HG03565 (cell line): ENCODE measurements at regions not wholly inside any gene's neighbourhood (a gene's known extent, or its start where the extent isn't known, plus 50 kb on each side); places are given as distances from the start of the nearest gene placed in this dataset.

Experiments used
- ATAC-seq: cut with Tn5 transposase; IDR thresholded peaks from one replicate; pipeline ENCODE4 v1.9.1; 2021; ENCODE audit warnings: mild to moderate bottlenecking, moderate library complexity; ENCODE audit not compliant: unreplicated experiment

GRCh38 chr11:105553025-105553424 is 56.8 kb upstream of the GRIA4 start:
- ATAC-seq, result no peak

- no peak for ATAC-seq
Measured at GRCh38 chr11:105548359-105548758, 61.5 kb upstream of the GRIA4 start.

DNA sequence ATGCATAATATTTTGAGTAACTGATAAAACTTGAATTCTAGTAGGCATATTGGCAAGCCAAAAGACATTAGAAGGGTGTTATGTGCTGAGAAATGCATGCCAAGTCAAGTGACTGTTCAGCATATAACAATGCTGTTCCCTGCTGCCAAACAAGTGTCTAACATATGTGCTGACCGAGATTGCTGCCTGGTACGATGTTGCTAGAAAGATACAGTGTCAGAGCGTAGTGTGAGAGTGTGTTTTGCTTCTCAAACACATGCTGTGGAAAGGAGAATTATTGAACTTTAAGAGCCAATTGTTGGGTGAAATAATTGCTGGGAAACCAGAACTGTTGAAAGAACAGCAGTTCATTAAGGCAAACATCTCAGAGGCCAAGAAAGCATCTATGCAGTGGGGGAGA is 71.3 kb upstream of the GRIA4 start:
- ATAC-seq, result no peak

DNA sequence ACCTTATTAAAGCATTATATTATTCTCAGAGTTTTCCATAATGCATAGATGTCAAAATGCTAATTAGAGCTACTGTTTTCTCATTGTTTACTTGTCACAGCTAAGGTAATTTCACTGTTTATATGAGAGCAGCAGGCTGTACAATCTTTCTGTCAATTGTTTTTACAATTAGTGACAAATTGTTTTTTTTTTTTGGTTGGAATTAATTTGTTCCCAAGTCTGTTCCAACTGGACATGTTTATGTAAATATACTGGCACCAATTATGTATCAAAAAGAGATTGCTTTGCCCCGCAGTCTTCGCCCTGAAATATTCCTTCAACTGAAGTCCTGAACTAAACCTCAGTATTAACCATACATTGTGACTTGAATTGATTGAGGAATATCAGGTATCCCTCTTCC is 72.3 kb upstream of the GRIA4 start:
- ATAC-seq, result no peak

DNA sequence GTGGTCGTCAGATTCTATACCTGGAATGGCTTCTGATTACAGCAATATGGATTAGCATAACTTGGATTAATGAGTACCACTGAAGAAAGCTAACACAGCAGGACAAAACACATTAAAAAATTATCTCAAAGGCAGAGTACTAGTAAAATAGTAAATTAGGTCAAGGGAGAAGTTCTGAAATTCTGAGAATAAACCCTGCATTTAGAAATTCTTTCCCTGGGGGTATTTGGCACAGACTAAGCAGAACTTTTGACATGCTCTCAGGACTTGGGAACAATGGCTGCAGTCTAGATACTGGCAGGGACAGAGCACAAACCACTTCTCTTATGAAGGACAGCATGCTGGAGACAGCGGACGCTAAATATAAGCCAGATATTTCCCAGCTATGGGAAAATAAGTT is 85.6 kb upstream of the GRIA4 start:
- no peak for ATAC-seq

DNA sequence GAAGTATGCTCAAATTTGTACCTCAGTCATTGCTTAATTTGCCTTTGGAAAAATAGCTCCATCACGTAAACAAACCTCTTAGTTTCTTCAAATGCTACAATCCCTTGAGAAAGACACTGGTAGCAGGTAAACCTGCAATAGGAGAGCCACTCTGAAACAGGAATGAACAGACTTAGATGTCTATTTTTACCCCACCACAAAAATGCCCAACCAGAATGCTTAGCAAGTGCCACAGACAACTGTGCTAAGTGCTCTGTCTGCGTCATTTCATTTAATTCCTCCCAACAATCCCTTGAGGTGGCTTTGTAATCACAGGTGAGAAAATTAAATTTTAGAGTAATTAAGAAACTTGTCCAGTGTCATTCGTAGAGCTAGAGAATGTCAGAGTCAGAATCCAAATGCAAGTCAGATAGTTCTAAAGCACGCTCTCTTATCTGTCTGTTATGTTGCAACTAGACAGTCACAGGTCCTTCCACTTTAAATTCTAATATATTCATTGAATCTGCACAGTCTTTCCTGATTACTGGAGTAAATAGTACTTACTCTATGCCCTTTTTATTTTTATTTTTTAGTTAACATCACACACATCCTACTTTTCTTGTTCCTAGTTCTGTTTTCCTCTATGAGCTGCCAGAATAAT is 89.0 kb upstream of the GRIA4 start:
- no peak for ATAC-seq

- ATAC-seq, result no peak
Measured at GRCh38 chr11:105507496-105508254, 102.2 kb upstream of the GRIA4 start.

GRCh38 chr11:105492010-105492409 is 117.9 kb upstream of the GRIA4 start:
- no peak for ATAC-seq

DNA sequence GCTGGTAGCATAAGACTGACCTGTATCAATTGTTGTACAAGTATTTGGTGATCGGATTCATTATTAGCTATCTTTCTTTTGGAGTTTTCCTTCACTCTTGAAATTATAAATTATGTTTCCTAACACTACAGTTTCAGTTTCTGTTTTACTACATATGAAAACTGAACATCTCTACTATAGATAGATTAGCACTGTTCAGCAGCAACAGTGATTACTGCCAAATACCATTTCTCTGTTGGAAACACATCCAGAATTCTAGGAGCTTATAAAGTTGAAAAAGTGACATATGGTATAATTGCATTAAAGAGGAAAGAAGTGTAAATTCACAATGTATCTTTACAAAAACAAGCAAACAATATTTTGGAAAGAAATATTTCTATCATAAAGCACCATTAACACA is 118.5 kb upstream of the GRIA4 start:
- ATAC-seq, result no peak

DNA sequence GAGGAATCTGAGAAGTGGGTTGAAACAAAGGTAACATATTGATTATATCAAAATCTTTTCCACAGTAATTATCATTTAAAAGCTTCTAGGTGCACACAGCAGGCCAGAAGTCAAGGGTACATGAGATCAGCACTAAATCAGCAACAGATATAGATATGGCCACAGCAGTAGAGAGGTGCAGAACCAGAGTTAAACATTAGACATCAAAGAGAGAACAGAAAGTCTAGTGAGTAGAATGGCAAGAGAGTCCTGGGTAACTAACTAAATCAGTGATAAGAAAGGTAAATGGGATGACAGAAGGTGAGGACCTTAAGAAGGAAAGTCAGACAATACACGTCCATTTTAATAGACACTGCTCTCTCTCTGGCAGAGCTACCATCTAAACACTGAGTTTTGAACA is 119.5 kb upstream of the GRIA4 start:
- no peak for ATAC-seq

DNA sequence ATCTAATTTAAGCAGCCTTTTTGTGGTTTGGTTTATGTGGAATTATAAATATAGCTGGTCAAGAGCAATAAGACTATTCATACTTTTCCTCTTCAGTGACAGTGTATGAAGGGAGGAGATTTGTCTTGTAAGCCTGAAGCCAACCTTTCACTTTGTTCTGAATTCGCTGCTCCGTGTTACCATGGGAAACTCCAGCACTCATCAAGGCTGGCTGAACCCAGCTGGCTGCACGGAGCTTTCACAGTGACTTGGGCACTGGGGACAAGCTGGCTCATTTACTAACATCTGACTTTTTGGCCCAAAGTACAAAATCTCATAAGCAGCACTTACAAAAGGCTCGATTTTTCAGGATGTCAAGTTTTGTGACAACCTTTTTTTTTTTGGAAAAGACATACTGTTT is 120.4 kb upstream of the GRIA4 start:
- ATAC-seq, result no peak

- no peak for ATAC-seq
Measured at GRCh38 chr11:105486929-105487328, 122.9 kb upstream of the GRIA4 start.

- no peak for ATAC-seq
Measured at GRCh38 chr11:105469931-105470330, 139.9 kb upstream of the GRIA4 start.

GRCh38 chr11:105468154-105468553 is 141.7 kb upstream of the GRIA4 start:
- ATAC-seq, result no peak

GRCh38 chr11:105466582-105467228 is 143.2 kb upstream of the GRIA4 start:
- ATAC-seq, result no peak

DNA sequence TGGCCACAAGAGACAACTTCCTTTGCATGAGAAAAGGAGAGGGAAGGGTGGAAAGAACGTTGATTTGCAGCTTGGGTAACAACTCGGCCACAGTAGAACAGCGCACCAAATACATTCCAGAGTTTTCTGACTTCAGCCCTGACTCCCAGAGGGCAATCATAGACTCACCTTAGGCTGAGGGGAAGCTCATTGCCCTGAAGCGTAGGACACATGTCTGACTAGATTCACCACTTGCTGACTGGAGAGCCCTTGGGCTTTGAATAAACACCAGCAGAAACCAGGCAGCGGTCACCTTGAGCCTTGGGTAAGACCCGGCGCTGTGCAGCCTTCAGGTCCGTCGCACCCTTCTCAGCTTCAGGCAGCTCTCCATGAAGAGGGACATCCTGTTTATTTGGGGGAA is 151.8 kb upstream of the GRIA4 start:
- no peak for ATAC-seq

- ATAC-seq, result no peak
Measured at GRCh38 chr11:105456950-105457349, 152.9 kb upstream of the GRIA4 start.

- no peak for ATAC-seq
Measured at GRCh38 chr11:105449100-105449734, 160.7 kb upstream of the GRIA4 start.

GRCh38 chr11:105448703-105449079 is 161.2 kb upstream of the GRIA4 start:
- no peak for ATAC-seq

DNA sequence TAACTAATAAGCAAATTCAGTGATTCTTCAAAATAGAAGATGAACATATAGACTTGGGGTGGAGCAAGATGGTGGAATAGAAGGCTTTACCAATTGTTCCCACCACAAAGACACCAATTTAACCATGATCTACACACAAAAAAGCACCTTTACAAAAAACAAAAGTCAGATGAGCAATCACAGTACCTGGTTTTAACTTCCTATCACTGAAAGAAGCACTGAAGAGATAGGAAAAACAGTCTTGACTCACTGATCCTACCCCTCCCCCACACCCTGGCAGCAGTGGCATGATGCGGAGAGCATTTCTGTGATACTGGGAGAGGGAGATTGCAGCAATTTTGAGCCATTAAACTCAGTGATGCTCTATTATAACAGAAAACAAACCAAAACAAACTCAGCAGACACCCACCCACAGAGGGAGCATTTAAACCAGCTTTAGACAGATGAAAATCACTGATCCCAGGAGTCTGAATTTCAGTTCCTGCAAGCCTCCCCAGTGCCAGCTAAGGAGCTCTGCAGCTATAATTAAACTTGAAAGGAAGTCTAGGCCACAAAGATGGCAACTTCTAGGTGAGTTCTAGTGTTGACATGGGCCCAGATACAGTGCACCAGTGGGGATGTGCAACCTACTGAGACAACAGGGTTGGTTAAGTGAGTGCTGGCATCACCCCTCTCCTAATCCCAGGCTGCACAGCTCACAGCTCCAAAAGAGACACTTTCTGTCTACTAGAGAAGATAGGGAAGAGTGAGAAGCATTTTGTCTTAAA is 161.8 kb upstream of the GRIA4 start:
- ATAC-seq, result no peak

- no peak for ATAC-seq
Measured at GRCh38 chr11:105443623-105444022, 166.2 kb upstream of the GRIA4 start.
